B cell (primary cell): ENCODE measurements at regions not wholly inside any gene's neighbourhood (a gene's known extent, or its start where the extent isn't known, plus 50 kb on each side); places are given as distances from the start of the nearest gene placed in this dataset.

Source experiments
- EZH2 ChIP-seq: IDR thresholded peaks from 2 replicates; pipeline ENCODE4 v1.6.1; 2012; ENCODE audit warnings: borderline replicate concordance, low read depth, mild to moderate bottlenecking, moderate library complexity, low read length; ENCODE audit not compliant: insufficient read depth, poor library complexity, severe bottlenecking
- TF ChIP-seq, protein P1 (sequence below): fragments of 200-600 bp; IDR thresholded peaks from one replicate; pipeline ENCODE4 v1.8.0; 2022; ENCODE audit warnings: antibody characterized with exemption, mild to moderate bottlenecking

GRCh38 chr7:1317646-1318045 lies 85.0 kb downstream of the UNCX start:
- TF ChIP-seq, protein P1, sequence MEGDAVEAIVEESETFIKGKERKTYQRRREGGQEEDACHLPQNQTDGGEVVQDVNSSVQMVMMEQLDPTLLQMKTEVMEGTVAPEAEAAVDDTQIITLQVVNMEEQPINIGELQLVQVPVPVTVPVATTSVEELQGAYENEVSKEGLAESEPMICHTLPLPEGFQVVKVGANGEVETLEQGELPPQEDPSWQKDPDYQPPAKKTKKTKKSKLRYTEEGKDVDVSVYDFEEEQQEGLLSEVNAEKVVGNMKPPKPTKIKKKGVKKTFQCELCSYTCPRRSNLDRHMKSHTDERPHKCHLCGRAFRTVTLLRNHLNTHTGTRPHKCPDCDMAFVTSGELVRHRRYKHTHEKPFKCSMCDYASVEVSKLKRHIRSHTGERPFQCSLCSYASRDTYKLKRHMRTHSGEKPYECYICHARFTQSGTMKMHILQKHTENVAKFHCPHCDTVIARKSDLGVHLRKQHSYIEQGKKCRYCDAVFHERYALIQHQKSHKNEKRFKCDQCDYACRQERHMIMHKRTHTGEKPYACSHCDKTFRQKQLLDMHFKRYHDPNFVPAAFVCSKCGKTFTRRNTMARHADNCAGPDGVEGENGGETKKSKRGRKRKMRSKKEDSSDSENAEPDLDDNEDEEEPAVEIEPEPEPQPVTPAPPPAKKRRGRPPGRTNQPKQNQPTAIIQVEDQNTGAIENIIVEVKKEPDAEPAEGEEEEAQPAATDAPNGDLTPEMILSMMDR, result no peak
- no peak for TF ChIP-seq EZH2
